ENCODE measurements at regions not wholly inside any gene's neighbourhood (a gene's known extent, or its start where the extent isn't known, plus 50 kb on each side); places are given as distances from the start of the nearest gene placed in this dataset.

GRCh38 chr15:39260391-39260790 lies 320.5 kb upstream of the THBS1 start:
- TF ChIP-seq GATA2 (IDR thresholded peaks at IDR 0.05; ENCODE audit: low read depth, low read length) = no peak
- no peak for TF ChIP-seq GATA3 (IDR thresholded peaks at IDR 0.05; ENCODE audit: low read depth, low read length)

- TF ChIP-seq GATA3 (IDR thresholded peaks at IDR 0.05; ENCODE audit: low read depth, low read length) (no peak), GATA2 (IDR thresholded peaks at IDR 0.05; ENCODE audit: low read depth, low read length) (no peak)
Measured at GRCh38 chr15:39260791-39261190, 320.1 kb upstream of the THBS1 start.

- no peak for TF ChIP-seq GATA3 (IDR thresholded peaks at IDR 0.05; ENCODE audit: low read depth, low read length)
Measured at GRCh38 chr15:39265261-39265660, 315.6 kb upstream of the THBS1 start.

- TF ChIP-seq GATA3 (IDR thresholded peaks at IDR 0.05; ENCODE audit: low read depth, low read length) = no peak
- no peak for TF ChIP-seq GATA2 (IDR thresholded peaks at IDR 0.05; ENCODE audit: low read depth, low read length)
Measured at GRCh38 chr15:39266890-39267289, 314.0 kb upstream of the THBS1 start.

- no peak for TF ChIP-seq GATA2 (IDR thresholded peaks at IDR 0.05; ENCODE audit: low read depth, low read length)
- no peak for TF ChIP-seq GATA3 (IDR thresholded peaks at IDR 0.05; ENCODE audit: low read depth, low read length)
Measured at GRCh38 chr15:39267685-39268084, 313.2 kb upstream of the THBS1 start.

GRCh38 chr15:39269352-39269751 lies 311.5 kb upstream of the THBS1 start:
- TF ChIP-seq GATA2 (IDR thresholded peaks at IDR 0.05; ENCODE audit: low read depth, low read length) = peak; percentile 74
- no peak for TF ChIP-seq GATA3 (IDR thresholded peaks at IDR 0.05; ENCODE audit: low read depth, low read length)

- TF ChIP-seq GATA2 (IDR thresholded peaks at IDR 0.05; ENCODE audit: low read depth, low read length) = no peak
- no peak for TF ChIP-seq GATA3 (IDR thresholded peaks at IDR 0.05; ENCODE audit: low read depth, low read length)
Measured at GRCh38 chr15:39269821-39270220, 311.1 kb upstream of the THBS1 start.

- no peak for TF ChIP-seq GATA2 (IDR thresholded peaks at IDR 0.05; ENCODE audit: low read depth, low read length)
- TF ChIP-seq GATA3 (IDR thresholded peaks at IDR 0.05; ENCODE audit: low read depth, low read length) = no peak
Measured at GRCh38 chr15:39270221-39270855, 310.5 kb upstream of the THBS1 start.

GRCh38 chr15:39270934-39271333 lies 309.9 kb upstream of the THBS1 start:
- TF ChIP-seq GATA2 (IDR thresholded peaks at IDR 0.05; ENCODE audit: low read depth, low read length) = no peak
- no peak for TF ChIP-seq GATA3 (IDR thresholded peaks at IDR 0.05; ENCODE audit: low read depth, low read length)

- TF ChIP-seq GATA2 (IDR thresholded peaks at IDR 0.05; ENCODE audit: low read depth, low read length) (no peak), GATA3 (IDR thresholded peaks at IDR 0.05; ENCODE audit: low read depth, low read length) (no peak)
Measured at GRCh38 chr15:39272901-39273300, 308.0 kb upstream of the THBS1 start.

- TF ChIP-seq GATA3 (IDR thresholded peaks at IDR 0.05; ENCODE audit: low read depth, low read length) (no peak), GATA2 (IDR thresholded peaks at IDR 0.05; ENCODE audit: low read depth, low read length) (no peak)
Measured at GRCh38 chr15:39273717-39274411, 307.0 kb upstream of the THBS1 start.

GRCh38 chr15:39275066-39275465 lies 305.8 kb upstream of the THBS1 start:
- TF ChIP-seq GATA2 (IDR thresholded peaks at IDR 0.05; ENCODE audit: low read depth, low read length) (no peak), GATA3 (IDR thresholded peaks at IDR 0.05; ENCODE audit: low read depth, low read length) (no peak)

GRCh38 chr15:39279311-39279710 lies 301.6 kb upstream of the THBS1 start:
- TF ChIP-seq GATA2 (IDR thresholded peaks at IDR 0.05; ENCODE audit: low read depth, low read length) (no peak), GATA3 (IDR thresholded peaks at IDR 0.05; ENCODE audit: low read depth, low read length) (no peak)

GRCh38 chr15:39281094-39281493 lies 299.8 kb upstream of the THBS1 start:
- no peak for TF ChIP-seq GATA3 (IDR thresholded peaks at IDR 0.05; ENCODE audit: low read depth, low read length)
- no peak for TF ChIP-seq GATA2 (IDR thresholded peaks at IDR 0.05; ENCODE audit: low read depth, low read length)

GRCh38 chr15:39282663-39283208 lies 298.1 kb upstream of the THBS1 start:
- TF ChIP-seq GATA3 (IDR thresholded peaks at IDR 0.05; ENCODE audit: low read depth, low read length) = no peak
- no peak for TF ChIP-seq GATA2 (IDR thresholded peaks at IDR 0.05; ENCODE audit: low read depth, low read length)

Data from SH-SY5Y (cell line).